WTC11 (cell line): ENCODE measurements at regions not wholly inside any gene's neighbourhood (a gene's known extent, or its start where the extent isn't known, plus 50 kb on each side); places are given as distances from the start of the nearest gene placed in this dataset.

Experiments used
- ATAC-seq: fragments of 200-7000 bp; cut with Tn5 transposase; 2 replicates; pipeline ENCODE4 v1.10.0; 2021; ENCODE audit warnings: mild to moderate bottlenecking, moderate library complexity
- CTCF ChIA-PET: fragments of 300-600 bp; sonication (Branson Sonifier 250); formaldehyde crosslinking; loops from one replicate; lab custom pipeline; 2021; ENCODE audit warnings: antibody characterized with exemption; lab: Charles Lee
- POLR2A ChIA-PET: fragments of 350-600 bp; sonication (Branson Sonifier 250); formaldehyde crosslinking; loops from one replicate; lab custom pipeline; 2021; ENCODE audit warnings: antibody characterized with exemption; lab: Charles Lee
- DNase-seq: peaks from one replicate; pipeline ENCODE4 v3.0.0; 2021; ENCODE audit warnings: low spot score
- H3K27ac Mint-ChIP-seq: 2 replicates; pipeline ENCODE4 v1.8.0; 2021; ENCODE audit warnings: mixed read lengths
- H3K27me3 Mint-ChIP-seq: 2 replicates; pipeline ENCODE4 v1.8.0; 2021; ENCODE audit warnings: low read depth, mild to moderate bottlenecking, moderate library complexity, mixed read lengths
- H3K36me3 Mint-ChIP-seq: 2 replicates; pipeline ENCODE4 v1.8.0; 2021; ENCODE audit warnings: mixed read lengths
- H3K4me1 Mint-ChIP-seq: 2 replicates; pipeline ENCODE4 v1.8.0; 2022; ENCODE audit warnings: mixed read lengths
- H3K4me3 Mint-ChIP-seq: 2 replicates; pipeline ENCODE4 v1.8.0; 2021; ENCODE audit warnings: mild to moderate bottlenecking, moderate library complexity, mixed read lengths
- H3K9me3 Mint-ChIP-seq: 2 replicates; pipeline ENCODE4 v1.8.0; 2021; ENCODE audit warnings: mixed read lengths
- ATF1 ChIP-seq: sonication (generic); formaldehyde crosslinking; IDR thresholded peaks from 2 replicates; pipeline ENCODE4 v1.8.1; 2023; ENCODE audit warnings: mild to moderate bottlenecking, moderate library complexity, missing genetic modification reagents
- CBFB ChIP-seq: sonication (generic); formaldehyde crosslinking; IDR thresholded peaks from 2 replicates; pipeline ENCODE4 v1.8.1; 2022; ENCODE audit warnings: mild to moderate bottlenecking, low read depth, missing genetic modification reagents
- ESRRA ChIP-seq: sonication (generic); formaldehyde crosslinking; IDR thresholded peaks from 2 replicates; pipeline ENCODE4 v1.8.1; 2022; ENCODE audit warnings: mild to moderate bottlenecking, missing genetic modification reagents, borderline replicate concordance
- FOXJ3 ChIP-seq: sonication (generic); formaldehyde crosslinking; IDR thresholded peaks from 2 replicates; pipeline ENCODE4 v1.9.0; 2021; ENCODE audit warnings: missing genetic modification reagents, mild to moderate bottlenecking, borderline replicate concordance
- JAZF1 ChIP-seq: fragments of 250-450 bp; sonication (Bioruptor Pico); IDR thresholded peaks from 2 replicates; pipeline ENCODE4 v1.9.0; 2021; ENCODE audit warnings: moderate library complexity, mild to moderate bottlenecking, inconsistent platforms
- NFATC4 ChIP-seq: fragments of 250-450 bp; sonication (Bioruptor Pico); IDR thresholded peaks from 2 replicates; pipeline ENCODE4 v1.9.0; 2021; ENCODE audit warnings: mild to moderate bottlenecking
- NFYB ChIP-seq: sonication (generic); formaldehyde crosslinking; conservative IDR thresholded peaks from 2 replicates; pipeline ENCODE4 v1.8.0; 2022; ENCODE audit warnings: low read depth, missing genetic modification reagents
- PRDM15 ChIP-seq: sonication (generic); formaldehyde crosslinking; IDR thresholded peaks from 2 replicates; pipeline ENCODE4 v1.8.0; 2022; ENCODE audit warnings: missing genetic modification reagents
- PRRX2 ChIP-seq: fragments of 250-450 bp; sonication (Bioruptor Pico); IDR thresholded peaks from 2 replicates; pipeline ENCODE4 v1.8.0; 2021; ENCODE audit warnings: mild to moderate bottlenecking
- TEAD4 ChIP-seq: sonication (generic); formaldehyde crosslinking; IDR thresholded peaks from 2 replicates; pipeline ENCODE4 v1.8.0; 2022; ENCODE audit warnings: mild to moderate bottlenecking, missing genetic modification reagents
- TP53 ChIP-seq: sonication (generic); formaldehyde crosslinking; IDR thresholded peaks from 2 replicates; pipeline ENCODE4 v1.8.1; 2023; ENCODE audit warnings: mild to moderate bottlenecking, missing genetic modification reagents
- ZNF138 ChIP-seq: sonication (generic); formaldehyde crosslinking; conservative IDR thresholded peaks from 2 replicates; pipeline ENCODE4 v1.8.1; 2022; ENCODE audit warnings: mild to moderate bottlenecking, moderate library complexity, missing genetic modification reagents
- ZNF219 ChIP-seq: sonication (generic); formaldehyde crosslinking; IDR thresholded peaks from 2 replicates; pipeline ENCODE4 v1.8.0; 2023; ENCODE audit warnings: missing genetic modification reagents, mild to moderate bottlenecking, borderline replicate concordance
- ZNF232 ChIP-seq: sonication (generic); formaldehyde crosslinking; IDR thresholded peaks from 2 replicates; pipeline ENCODE4 v1.8.0; 2022; ENCODE audit warnings: mild to moderate bottlenecking, missing genetic modification reagents
- ZNF263 ChIP-seq: sonication (generic); formaldehyde crosslinking; IDR thresholded peaks from 2 replicates; pipeline ENCODE4 v1.8.1; 2022; ENCODE audit warnings: low read depth, mild to moderate bottlenecking, moderate library complexity, missing genetic modification reagents
- ZNF396 ChIP-seq: fragments of 250-450 bp; sonication (Bioruptor Pico); IDR thresholded peaks from 2 replicates; pipeline ENCODE4 v1.8.0; 2021; ENCODE audit warnings: mild to moderate bottlenecking, moderate library complexity, borderline replicate concordance
- ZNF532 ChIP-seq: fragments of 250-450 bp; sonication (Bioruptor Pico); IDR thresholded peaks from 2 replicates; pipeline ENCODE4 v1.9.0; 2021; ENCODE audit warnings: mild to moderate bottlenecking, borderline replicate concordance
- TF ChIP-seq, protein P1 (sequence below): sonication (generic); formaldehyde crosslinking; IDR thresholded peaks from 2 replicates; pipeline ENCODE4 v1.8.0; 2022; ENCODE audit warnings: mild to moderate bottlenecking, missing genetic modification reagents
- TF ChIP-seq, protein P2 (sequence below): sonication (generic); formaldehyde crosslinking; IDR thresholded peaks from 2 replicates; pipeline ENCODE4 v1.8.0; 2022; ENCODE audit warnings: mild to moderate bottlenecking, missing genetic modification reagents
- TF ChIP-seq, protein P3 (sequence below): sonication (generic); formaldehyde crosslinking; IDR thresholded peaks from 2 replicates; pipeline ENCODE4 v1.8.1; 2022; ENCODE audit warnings: low read depth, missing genetic modification reagents, borderline replicate concordance
- TF ChIP-seq, protein P4 (sequence below): sonication (generic); formaldehyde crosslinking; IDR thresholded peaks from 2 replicates; pipeline ENCODE4 v1.8.0; 2022; ENCODE audit warnings: mild to moderate bottlenecking, missing genetic modification reagents
- TF ChIP-seq, protein P5 (sequence below): fragments of 250-450 bp; sonication (Bioruptor Pico); IDR thresholded peaks from 2 replicates; pipeline ENCODE4 v1.9.0; 2021; ENCODE audit warnings: mild to moderate bottlenecking

GRCh38 chr6:4450237-4450636 lies 314.9 kb upstream of the ECI2 start (continued):
- TF ChIP-seq, protein P1, sequence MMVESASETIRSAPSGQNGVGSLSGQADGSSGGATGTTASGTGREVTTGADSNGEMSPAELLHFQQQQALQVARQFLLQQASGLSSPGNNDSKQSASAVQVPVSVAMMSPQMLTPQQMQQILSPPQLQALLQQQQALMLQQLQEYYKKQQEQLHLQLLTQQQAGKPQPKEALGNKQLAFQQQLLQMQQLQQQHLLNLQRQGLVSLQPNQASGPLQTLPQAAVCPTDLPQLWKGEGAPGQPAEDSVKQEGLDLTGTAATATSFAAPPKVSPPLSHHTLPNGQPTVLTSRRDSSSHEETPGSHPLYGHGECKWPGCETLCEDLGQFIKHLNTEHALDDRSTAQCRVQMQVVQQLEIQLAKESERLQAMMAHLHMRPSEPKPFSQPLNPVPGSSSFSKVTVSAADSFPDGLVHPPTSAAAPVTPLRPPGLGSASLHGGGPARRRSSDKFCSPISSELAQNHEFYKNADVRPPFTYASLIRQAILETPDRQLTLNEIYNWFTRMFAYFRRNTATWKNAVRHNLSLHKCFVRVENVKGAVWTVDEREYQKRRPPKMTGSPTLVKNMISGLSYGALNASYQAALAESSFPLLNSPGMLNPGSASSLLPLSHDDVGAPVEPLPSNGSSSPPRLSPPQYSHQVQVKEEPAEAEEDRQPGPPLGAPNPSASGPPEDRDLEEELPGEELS (CRISPR knock-in tag): no peak
- TF ChIP-seq FOXJ3 (CRISPR knock-in tag) (no peak), ZNF219 (CRISPR knock-in tag) (no peak), ZNF532 (CRISPR knock-in tag) (no peak)

GRCh38 chr6:4449409-4449808 lies 314.0 kb upstream of the ECI2 start:
- Mint-ChIP-seq H3K27ac (no peak overlapping the region), H3K9me3 (peaks cover 17% of the 10 kb centered on the region), H3K27me3 (peaks cover 7% of the 10 kb centered on the region), H3K4me3 (no peak overlapping the region), H3K36me3 (peaks cover 7% of the 10 kb centered on the region)
- CTCF ChIA-PET: no interaction called here
- DNase-seq (no peak), ATAC-seq (no peak)
- POLR2A ChIA-PET: interaction anchor here (1.1 kb wide), 1 partner anchor 1044 kb away, joined by 5 read pairs; no protein-coding TSS in a partner anchor
- TF ChIP-seq, protein P2, sequence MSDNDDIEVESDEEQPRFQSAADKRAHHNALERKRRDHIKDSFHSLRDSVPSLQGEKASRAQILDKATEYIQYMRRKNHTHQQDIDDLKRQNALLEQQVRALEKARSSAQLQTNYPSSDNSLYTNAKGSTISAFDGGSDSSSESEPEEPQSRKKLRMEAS (CRISPR knock-in tag): no peak
- no peak for TF ChIP-seq NFATC4
- TF ChIP-seq NFYB (CRISPR knock-in tag): no peak
- TF ChIP-seq TP53 (CRISPR knock-in tag): no peak
- TF ChIP-seq ZNF219 (CRISPR knock-in tag): no peak
- no peak for TF ChIP-seq PRRX2 (CRISPR knock-in tag)
- TF ChIP-seq CBFB (CRISPR knock-in tag): no peak
- TF ChIP-seq ZNF263: no peak
- TF ChIP-seq, protein P3, sequence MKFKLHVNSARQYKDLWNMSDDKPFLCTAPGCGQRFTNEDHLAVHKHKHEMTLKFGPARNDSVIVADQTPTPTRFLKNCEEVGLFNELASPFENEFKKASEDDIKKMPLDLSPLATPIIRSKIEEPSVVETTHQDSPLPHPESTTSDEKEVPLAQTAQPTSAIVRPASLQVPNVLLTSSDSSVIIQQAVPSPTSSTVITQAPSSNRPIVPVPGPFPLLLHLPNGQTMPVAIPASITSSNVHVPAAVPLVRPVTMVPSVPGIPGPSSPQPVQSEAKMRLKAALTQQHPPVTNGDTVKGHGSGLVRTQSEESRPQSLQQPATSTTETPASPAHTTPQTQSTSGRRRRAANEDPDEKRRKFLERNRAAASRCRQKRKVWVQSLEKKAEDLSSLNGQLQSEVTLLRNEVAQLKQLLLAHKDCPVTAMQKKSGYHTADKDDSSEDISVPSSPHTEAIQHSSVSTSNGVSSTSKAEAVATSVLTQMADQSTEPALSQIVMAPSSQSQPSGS (CRISPR knock-in tag): no peak
- TF ChIP-seq, protein P4, sequence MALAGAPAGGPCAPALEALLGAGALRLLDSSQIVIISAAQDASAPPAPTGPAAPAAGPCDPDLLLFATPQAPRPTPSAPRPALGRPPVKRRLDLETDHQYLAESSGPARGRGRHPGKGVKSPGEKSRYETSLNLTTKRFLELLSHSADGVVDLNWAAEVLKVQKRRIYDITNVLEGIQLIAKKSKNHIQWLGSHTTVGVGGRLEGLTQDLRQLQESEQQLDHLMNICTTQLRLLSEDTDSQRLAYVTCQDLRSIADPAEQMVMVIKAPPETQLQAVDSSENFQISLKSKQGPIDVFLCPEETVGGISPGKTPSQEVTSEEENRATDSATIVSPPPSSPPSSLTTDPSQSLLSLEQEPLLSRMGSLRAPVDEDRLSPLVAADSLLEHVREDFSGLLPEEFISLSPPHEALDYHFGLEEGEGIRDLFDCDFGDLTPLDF (CRISPR knock-in tag): no peak
- TF ChIP-seq ZNF138: no peak
- no peak for TF ChIP-seq TEAD4 (CRISPR knock-in tag)
- no peak for TF ChIP-seq PRDM15 (CRISPR knock-in tag)
- TF ChIP-seq ESRRA: no peak
- TF ChIP-seq ATF1 (CRISPR knock-in tag): no peak
- TF ChIP-seq JAZF1: no peak
- TF ChIP-seq ZNF232: no peak
- no peak for TF ChIP-seq ZNF396 (CRISPR knock-in tag)
- TF ChIP-seq, protein P5, sequence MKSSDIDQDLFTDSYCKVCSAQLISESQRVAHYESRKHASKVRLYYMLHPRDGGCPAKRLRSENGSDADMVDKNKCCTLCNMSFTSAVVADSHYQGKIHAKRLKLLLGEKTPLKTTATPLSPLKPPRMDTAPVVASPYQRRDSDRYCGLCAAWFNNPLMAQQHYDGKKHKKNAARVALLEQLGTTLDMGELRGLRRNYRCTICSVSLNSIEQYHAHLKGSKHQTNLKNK: no peak
- TF ChIP-seq, all 79 proteins: peak for 0
- H3K4me1 Mint-ChIP-seq: no peaks in the 10 kb centered on the region
